Neural cell (in vitro differentiated cells): ENCODE measurements at regions not wholly inside any gene's neighbourhood (a gene's known extent, or its start where the extent isn't known, plus 50 kb on each side); places are given as distances from the start of the nearest gene placed in this dataset.

Experiments used
- H2AFZ ChIP-seq: fragments of 200-600, 300-800 bp; sonication (generic), shearing (Covaris generic); 2 replicates; pipeline ENCODE4 v1.6.0; 2014; ENCODE audit warnings: low read depth, mild to moderate bottlenecking, antibody characterized with exemption, low read length, moderate library complexity
- H3F3A ChIP-seq: fragments of 200-600 bp; shearing (Covaris generic); 2 replicates; pipeline ENCODE4 v1.6.1; 2016; ENCODE audit warnings: mild to moderate bottlenecking, moderate library complexity, mixed read lengths, antibody characterized with exemption, low read length; ENCODE audit not compliant: insufficient read depth, poor library complexity, severe bottlenecking
- H3K27ac ChIP-seq: fragments of 200-600, 300-800 bp; sonication (generic), shearing (Covaris generic); 2 replicates; pipeline ENCODE4 v1.5.1; 2014; ENCODE audit warnings: mild to moderate bottlenecking, low read length, moderate library complexity
- H3K27me3 ChIP-seq: fragments of 300-800, 200-600 bp; sonication (generic), shearing (Covaris generic); 2 replicates; pipeline ENCODE4 v1.6.0; 2014; ENCODE audit warnings: mild to moderate bottlenecking, low read depth, low read length, moderate library complexity; ENCODE audit not compliant: insufficient read depth
- H3K36me3 ChIP-seq: fragments of 300-800, 200-600 bp; sonication (generic), shearing (Covaris generic); 2 replicates; pipeline ENCODE4 v1.5.1; 2014; ENCODE audit warnings: mild to moderate bottlenecking, antibody characterized with exemption, low read length, moderate library complexity; ENCODE audit not compliant: insufficient read depth
- H3K4me2 ChIP-seq: fragments of 300-800, 200-600 bp; sonication (generic), shearing (Covaris generic); 2 replicates; pipeline ENCODE4 v1.6.0; 2014; ENCODE audit warnings: mild to moderate bottlenecking, low read length
- H3K4me3 ChIP-seq: fragments of 300-800, 200-600 bp; sonication (generic), shearing (Covaris generic); 2 replicates; pipeline ENCODE4 v1.5.1; 2014; ENCODE audit warnings: mild to moderate bottlenecking, low read length, moderate library complexity
- H3K79me2 ChIP-seq: fragments of 200-600 bp; shearing (Covaris generic); replicated peaks from 2 replicates; pipeline ENCODE4 v1.6.0; 2014; ENCODE audit warnings: mild to moderate bottlenecking, low read length, moderate library complexity; ENCODE audit not compliant: insufficient read depth
- H3K9ac ChIP-seq: fragments of 300-800, 200-600 bp; sonication (generic), shearing (Covaris generic); 2 replicates; pipeline ENCODE4 v1.6.1; 2016; ENCODE audit warnings: mild to moderate bottlenecking, low read length, mixed read lengths
- H3K9me2 ChIP-seq: fragments of 200-600 bp; shearing (Covaris generic); 2 replicates; pipeline ENCODE4 v1.6.1; 2016; ENCODE audit warnings: mild to moderate bottlenecking, low read length, mixed read lengths; ENCODE audit not compliant: insufficient read depth
- H3K9me3 ChIP-seq: fragments of 200-600, 300-800 bp; sonication (generic), shearing (Covaris generic); 2 replicates; pipeline ENCODE4 v1.6.1; 2016; ENCODE audit warnings: mild to moderate bottlenecking, mixed run types, low read length, moderate library complexity, mixed read lengths
- H4K20me1 ChIP-seq: fragments of 200-600 bp; shearing (Covaris generic); 2 replicates; pipeline ENCODE4 v1.6.1; 2016; ENCODE audit warnings: mild to moderate bottlenecking, mixed run types; ENCODE audit not compliant: insufficient read depth
- EP300 ChIP-seq: fragments of 450-650 bp; conservative IDR thresholded peaks from 2 replicates; pipeline ENCODE4 v1.6.1; 2014; ENCODE audit warnings: antibody characterized with exemption, mild to moderate bottlenecking, moderate library complexity; ENCODE audit not compliant: poor library complexity, severe bottlenecking
- EZH2 ChIP-seq: fragments of 200-600, 300-800 bp; shearing (Covaris generic), sonication (generic); IDR thresholded peaks from 2 replicates; pipeline ENCODE4 v1.6.1; 2014; ENCODE audit warnings: antibody characterized with exemption, low read length, borderline replicate concordance, mild to moderate bottlenecking; ENCODE audit not compliant: insufficient read depth, poor library complexity, severe bottlenecking
- MXI1 ChIP-seq: fragments of 450-650 bp; conservative IDR thresholded peaks from 2 replicates; pipeline ENCODE4 v1.6.1; 2014; ENCODE audit warnings: antibody characterized with exemption, mild to moderate bottlenecking; ENCODE audit not compliant: poor library complexity, severe bottlenecking
- POLR2AphosphoS5 ChIP-seq: IDR thresholded peaks from 2 replicates; pipeline ENCODE4 v1.6.1; 2012
- RAD21 ChIP-seq: fragments of 450-650 bp; conservative IDR thresholded peaks from 2 replicates; pipeline ENCODE4 v1.6.1; 2014; ENCODE audit warnings: antibody characterized with exemption, mild to moderate bottlenecking, moderate library complexity
- REST ChIP-seq: IDR thresholded peaks from 2 replicates; pipeline ENCODE4 v1.6.1; 2012; ENCODE audit warnings: borderline replicate concordance
- SMC3 ChIP-seq: fragments of 450-650 bp; conservative IDR thresholded peaks from 2 replicates; pipeline ENCODE4 v1.6.1; 2014; ENCODE audit warnings: antibody characterized with exemption, mild to moderate bottlenecking, moderate library complexity; ENCODE audit not compliant: poor library complexity
- TAF1 ChIP-seq: IDR thresholded peaks from 2 replicates; pipeline ENCODE4 v1.6.1; 2012; ENCODE audit warnings: low read depth
- TF ChIP-seq, protein P1 (sequence below): fragments of 450-650 bp; IDR thresholded peaks from 2 replicates; pipeline ENCODE4 v1.5.1; 2014; ENCODE audit warnings: antibody characterized with exemption, mild to moderate bottlenecking, moderate library complexity; ENCODE audit not compliant: poor library complexity, severe bottlenecking

- no peaks in the 10 kb centered on the region for H3K27me3 ChIP-seq
- no peaks in the 10 kb centered on the region for H3F3A ChIP-seq
- no peak for TF ChIP-seq TAF1
- TF ChIP-seq, protein P1, sequence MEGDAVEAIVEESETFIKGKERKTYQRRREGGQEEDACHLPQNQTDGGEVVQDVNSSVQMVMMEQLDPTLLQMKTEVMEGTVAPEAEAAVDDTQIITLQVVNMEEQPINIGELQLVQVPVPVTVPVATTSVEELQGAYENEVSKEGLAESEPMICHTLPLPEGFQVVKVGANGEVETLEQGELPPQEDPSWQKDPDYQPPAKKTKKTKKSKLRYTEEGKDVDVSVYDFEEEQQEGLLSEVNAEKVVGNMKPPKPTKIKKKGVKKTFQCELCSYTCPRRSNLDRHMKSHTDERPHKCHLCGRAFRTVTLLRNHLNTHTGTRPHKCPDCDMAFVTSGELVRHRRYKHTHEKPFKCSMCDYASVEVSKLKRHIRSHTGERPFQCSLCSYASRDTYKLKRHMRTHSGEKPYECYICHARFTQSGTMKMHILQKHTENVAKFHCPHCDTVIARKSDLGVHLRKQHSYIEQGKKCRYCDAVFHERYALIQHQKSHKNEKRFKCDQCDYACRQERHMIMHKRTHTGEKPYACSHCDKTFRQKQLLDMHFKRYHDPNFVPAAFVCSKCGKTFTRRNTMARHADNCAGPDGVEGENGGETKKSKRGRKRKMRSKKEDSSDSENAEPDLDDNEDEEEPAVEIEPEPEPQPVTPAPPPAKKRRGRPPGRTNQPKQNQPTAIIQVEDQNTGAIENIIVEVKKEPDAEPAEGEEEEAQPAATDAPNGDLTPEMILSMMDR: no peak
- TF ChIP-seq POLR2AphosphoS5: no peak
- no peak for TF ChIP-seq REST
- TF ChIP-seq MXI1: no peak
- no peak for TF ChIP-seq EP300
- TF ChIP-seq RAD21: no peak
- no peak for TF ChIP-seq SMC3
- TF ChIP-seq EZH2: no peak
- no peaks in the 10 kb centered on the region for H3K9me2 ChIP-seq
- no peaks in the 10 kb centered on the region for H3K9me3 ChIP-seq
- no peaks in the 10 kb centered on the region for H3K79me2 ChIP-seq
- H3K36me3 ChIP-seq: no peaks in the 10 kb centered on the region
- no peak overlapping the region for H3K4me2 ChIP-seq
- no peak overlapping the region for H3K4me3 ChIP-seq
- H3K9ac ChIP-seq: no peak overlapping the region
- no peak overlapping the region for H3K27ac ChIP-seq
- no peaks in the 10 kb centered on the region for H4K20me1 ChIP-seq
- H2AFZ ChIP-seq: no peak overlapping the region
Measured at GRCh38 chr1:173405281-173405680, 71.9 kb upstream of the PRDX6 start.

DNA sequence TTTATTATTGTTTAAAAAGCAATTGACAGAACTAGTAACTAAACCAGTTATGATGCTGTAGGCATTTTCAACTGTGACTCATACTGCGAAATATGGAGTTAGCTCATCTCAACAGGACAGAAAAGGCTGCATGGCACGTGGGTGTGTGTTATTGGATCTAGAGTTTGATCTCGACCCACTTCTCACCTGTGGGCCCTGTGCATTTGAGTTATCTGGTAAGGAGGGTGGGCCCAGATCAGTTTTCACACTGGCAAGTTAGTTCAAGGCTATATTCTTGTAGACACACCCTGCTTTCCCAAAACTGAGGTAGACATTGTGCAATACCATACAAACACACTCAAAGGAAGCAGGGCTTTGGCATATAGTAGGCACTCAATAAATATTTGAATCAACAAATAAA, 71.3 kb upstream of the PRDX6 start:
- TF ChIP-seq EZH2: no peak
- H4K20me1 ChIP-seq: no peaks in the 10 kb centered on the region
- H3K79me2 ChIP-seq: no peaks in the 10 kb centered on the region
- no peak overlapping the region for H3K4me2 ChIP-seq
- H3F3A ChIP-seq: no peaks in the 10 kb centered on the region
- H3K9me2 ChIP-seq: no peaks in the 10 kb centered on the region
- no peak overlapping the region for H3K9ac ChIP-seq
- no peaks in the 10 kb centered on the region for H3K9me3 ChIP-seq
- no peaks in the 10 kb centered on the region for H3K27me3 ChIP-seq
- no peaks in the 10 kb centered on the region for H3K36me3 ChIP-seq
- H2AFZ ChIP-seq: no peak overlapping the region
- H3K4me3 ChIP-seq: no peak overlapping the region
- no peak overlapping the region for H3K27ac ChIP-seq

DNA sequence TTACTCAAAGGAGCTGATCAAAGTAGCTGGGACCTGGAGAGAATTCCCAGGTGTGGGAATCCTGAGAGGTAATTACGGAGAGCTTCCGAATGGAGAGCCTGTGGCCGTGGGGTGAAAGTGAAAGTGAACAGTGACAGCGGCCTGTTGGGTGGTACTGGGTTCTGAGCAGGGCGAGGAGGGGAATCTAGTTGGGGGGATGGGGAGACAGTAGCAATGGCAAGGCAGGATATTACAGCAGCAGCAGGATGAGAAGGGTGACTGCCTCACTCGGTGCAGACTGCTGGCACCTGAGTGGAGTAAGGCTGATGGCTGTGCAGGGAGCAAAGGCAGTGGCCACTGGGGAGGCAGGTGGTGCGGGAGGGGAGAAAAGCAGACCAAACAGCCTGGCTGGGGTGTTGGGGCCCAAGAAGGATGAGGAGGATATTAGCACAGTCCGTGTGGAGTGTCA, 70.3 kb upstream of the PRDX6 start:
- H3F3A ChIP-seq: no peaks in the 10 kb centered on the region
- H3K36me3 ChIP-seq: no peaks in the 10 kb centered on the region
- H2AFZ ChIP-seq: no peak overlapping the region
- H3K4me3 ChIP-seq: no peak overlapping the region
- no peaks in the 10 kb centered on the region for H4K20me1 ChIP-seq
- H3K27ac ChIP-seq: no peak overlapping the region
- H3K9me3 ChIP-seq: no peaks in the 10 kb centered on the region
- no peak overlapping the region for H3K4me2 ChIP-seq
- no peaks in the 10 kb centered on the region for H3K79me2 ChIP-seq
- no peak overlapping the region for H3K9ac ChIP-seq
- H3K27me3 ChIP-seq: no peaks in the 10 kb centered on the region
- TF ChIP-seq MXI1: no peak
- no peak for TF ChIP-seq RAD21
- no peak for TF ChIP-seq POLR2AphosphoS5
- no peak for TF ChIP-seq EZH2
- TF ChIP-seq REST: no peak
- no peak for TF ChIP-seq EP300
- TF ChIP-seq SMC3: no peak
- no peak for TF ChIP-seq TAF1
- TF ChIP-seq, protein P1: no peak
- H3K9me2 ChIP-seq: no peaks in the 10 kb centered on the region
